ENCODE measurements at regions not wholly inside any gene's neighbourhood (a gene's known extent, or its start where the extent isn't known, plus 50 kb on each side); places are given as distances from the start of the nearest gene placed in this dataset.
A peak's percentile ranks its signal among the peaks of the same experiment; 100 is the strongest.

GRCh38 chrX:151476604-151477303 is 79.7 kb downstream of the VMA21 start:
- CTCF ChIA-PET: interaction anchor here (0.6 kb wide), 1 partner anchor 715 kb away, joined by 3 read pairs; no protein-coding TSS in a partner anchor
- Mint-ChIP-seq H3K27ac (no peak overlapping the region), H3K4me3 (no peak overlapping the region), H3K4me1 (no peaks in the 10 kb centered on the region), H3K36me3 (ENCODE audit: low read depth) (no peaks in the 10 kb centered on the region), H3K27me3 (no peaks in the 10 kb centered on the region), H3K9me3 (no peaks in the 10 kb centered on the region)
- DNase-seq: no peak
- POLR2A ChIA-PET: no interaction called here

GRCh38 chrX:151478058-151478457 is 81.1 kb downstream of the VMA21 start:
- H3K4me3 Mint-ChIP-seq: no peak overlapping the region
- H3K27me3 Mint-ChIP-seq: no peaks in the 10 kb centered on the region
- POLR2A ChIA-PET: no interaction called here

GRCh38 chrX:151488677-151489076 is 74.8 kb upstream of the PASD1 start:
- no peaks in the 10 kb centered on the region for H3K4me1 Mint-ChIP-seq
- peak; percentile 6 for DNase-seq
- no peaks in the 10 kb centered on the region for H3K9me3 Mint-ChIP-seq
- H3K27me3 Mint-ChIP-seq: no peaks in the 10 kb centered on the region
- no peak overlapping the region for H3K27ac Mint-ChIP-seq
- H3K36me3 Mint-ChIP-seq (ENCODE audit: low read depth): no peaks in the 10 kb centered on the region
- POLR2A ChIA-PET: interaction anchor here (0.5 kb wide), 1 partner anchor 475 kb away, joined by 3 read pairs; no protein-coding TSS in a partner anchor
- CTCF ChIA-PET: interaction anchor here (0.6 kb wide), 1 partner anchor 717 kb away, joined by 3 read pairs; no protein-coding TSS in a partner anchor
- no peak overlapping the region for H3K4me3 Mint-ChIP-seq

More at GRCh38 chrX:151478058-151478457, 81.1 kb downstream of the VMA21 start:
- Mint-ChIP-seq H3K36me3 (ENCODE audit: low read depth) (no peaks in the 10 kb centered on the region), H3K27ac (no peak overlapping the region), H3K9me3 (no peaks in the 10 kb centered on the region), H3K4me1 (no peaks in the 10 kb centered on the region)
- DNase-seq: no peak
- CTCF ChIA-PET: no interaction called here

- Mint-ChIP-seq H3K4me3 (no peak overlapping the region), H3K4me1 (no peaks in the 10 kb centered on the region), H3K27me3 (peaks cover 3% of the 10 kb centered on the region), H3K36me3 (ENCODE audit: low read depth) (no peaks in the 10 kb centered on the region), H3K27ac (no peak overlapping the region), H3K9me3 (no peaks in the 10 kb centered on the region)
- peak; percentile 6 for DNase-seq
- ChIA-PET POLR2A (no interaction called here), CTCF (no interaction called here)
Measured at GRCh38 chrX:151505796-151506195, 57.7 kb upstream of the PASD1 start.

- ChIA-PET CTCF (no interaction called here), POLR2A (no interaction called here)
- no peak for DNase-seq
- H3K4me1 Mint-ChIP-seq: no peaks in the 10 kb centered on the region
- no peak overlapping the region for H3K27ac Mint-ChIP-seq
- no peaks in the 10 kb centered on the region for H3K27me3 Mint-ChIP-seq
- H3K36me3 Mint-ChIP-seq (ENCODE audit: low read depth): no peaks in the 10 kb centered on the region
- H3K4me3 Mint-ChIP-seq: no peak overlapping the region
- no peaks in the 10 kb centered on the region for H3K9me3 Mint-ChIP-seq
Measured at GRCh38 chrX:151510203-151510602, 53.3 kb upstream of the PASD1 start.

- H3K4me1 Mint-ChIP-seq: no peaks in the 10 kb centered on the region
- no peaks in the 10 kb centered on the region for H3K27me3 Mint-ChIP-seq
- no peak overlapping the region for H3K27ac Mint-ChIP-seq
- H3K9me3 Mint-ChIP-seq: no peaks in the 10 kb centered on the region
- H3K4me3 Mint-ChIP-seq: no peak overlapping the region
- CTCF ChIA-PET: no interaction called here
- no peaks in the 10 kb centered on the region for H3K36me3 Mint-ChIP-seq (ENCODE audit: low read depth)
- DNase-seq: no peak
- POLR2A ChIA-PET: no interaction called here
Measured at GRCh38 chrX:151513472-151513871, 50.0 kb upstream of the PASD1 start.

Data from activated CD4-positive, alpha-beta T cell treated with anti-CD3 and anti-CD28 coated beads, Interleukin-2, amount 10 ng/mL, durations not matched to agents 7 days and 5 days (primary cell).